GM19395 (cell line): ENCODE measurements at regions not wholly inside any gene's neighbourhood (a gene's known extent, or its start where the extent isn't known, plus 50 kb on each side); places are given as distances from the start of the nearest gene placed in this dataset.

Experiments
- ATAC-seq: cut with Tn5 transposase; IDR thresholded peaks from one replicate; pipeline ENCODE4 v1.9.1; 2021; ENCODE audit warnings: mild to moderate bottlenecking, moderate library complexity; ENCODE audit not compliant: unreplicated experiment

GRCh38 chr2:167534443-167534842 is 646.2 kb downstream of the XIRP2 start:
- ATAC-seq, result no peak

DNA sequence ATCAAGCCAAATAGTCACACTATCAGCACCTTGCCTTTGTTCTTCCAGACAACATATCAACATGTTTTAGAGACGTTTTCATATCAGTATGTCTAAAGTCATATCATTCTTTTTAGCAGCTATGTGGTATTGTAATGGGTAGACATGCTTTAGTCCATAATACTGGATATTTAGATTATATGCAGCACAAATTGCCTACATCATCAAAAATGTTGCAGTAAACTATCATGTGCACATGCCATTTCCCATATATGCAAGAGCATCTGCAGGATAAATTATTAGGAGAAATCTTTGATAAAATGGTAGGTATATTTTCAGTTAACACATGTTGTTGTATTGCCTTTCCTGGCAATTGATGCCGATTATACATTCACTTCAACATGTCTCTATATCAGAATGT is 636.5 kb downstream of the XIRP2 start:
- ATAC-seq, result no peak

- ATAC-seq, result no peak
These were observed 621.9 kb downstream of the XIRP2 start for GRCh38 chr2:167510071-167510759.

DNA sequence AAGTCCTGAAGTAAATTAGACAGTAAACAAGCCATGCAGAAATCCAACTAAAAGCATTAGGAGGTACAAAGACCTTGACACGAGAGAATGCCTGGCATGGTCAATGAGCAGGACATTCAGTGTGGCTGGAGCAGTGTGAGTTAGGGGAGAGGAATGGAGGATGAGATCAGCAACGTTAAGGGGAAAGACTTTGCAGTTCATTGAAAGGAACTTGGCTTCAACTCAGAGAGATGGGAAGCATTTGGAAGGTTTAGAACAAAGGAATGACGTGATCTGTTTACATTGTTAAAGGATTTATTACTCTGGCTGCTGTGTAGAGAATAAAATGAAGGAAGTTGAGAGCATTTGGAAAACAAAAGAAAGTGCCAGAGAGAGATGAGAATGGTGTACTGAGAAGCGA is 621.3 kb downstream of the XIRP2 start:
- no peak for ATAC-seq

- no peak for ATAC-seq
These were observed 620.4 kb downstream of the XIRP2 start for GRCh38 chr2:167508709-167509108.

GRCh38 chr2:167506395-167506794 is 618.1 kb downstream of the XIRP2 start:
- no peak for ATAC-seq

DNA sequence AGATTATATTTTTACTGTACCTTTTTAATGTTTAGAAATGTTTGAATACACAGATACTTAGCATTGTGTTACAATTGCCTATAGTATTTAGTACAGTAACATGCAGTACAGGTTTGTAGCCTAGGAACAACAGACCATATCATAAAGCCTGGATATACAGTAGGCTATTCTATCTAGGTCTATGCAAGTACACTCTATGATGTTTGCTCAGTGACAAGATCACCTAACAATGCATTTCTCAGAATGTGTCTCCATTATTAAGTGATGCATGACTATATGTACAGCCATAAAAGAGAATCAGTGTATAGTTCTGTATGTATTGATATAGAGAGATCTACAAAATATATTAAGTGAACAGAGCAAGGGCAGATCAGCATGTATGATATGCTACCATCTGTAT is 616.4 kb downstream of the XIRP2 start:
- ATAC-seq, result no peak

- ATAC-seq, result no peak
These were observed 615.8 kb downstream of the XIRP2 start for GRCh38 chr2:167504061-167504460.

- ATAC-seq, result no peak
These were observed 613.3 kb downstream of the XIRP2 start for GRCh38 chr2:167501618-167502017.

DNA sequence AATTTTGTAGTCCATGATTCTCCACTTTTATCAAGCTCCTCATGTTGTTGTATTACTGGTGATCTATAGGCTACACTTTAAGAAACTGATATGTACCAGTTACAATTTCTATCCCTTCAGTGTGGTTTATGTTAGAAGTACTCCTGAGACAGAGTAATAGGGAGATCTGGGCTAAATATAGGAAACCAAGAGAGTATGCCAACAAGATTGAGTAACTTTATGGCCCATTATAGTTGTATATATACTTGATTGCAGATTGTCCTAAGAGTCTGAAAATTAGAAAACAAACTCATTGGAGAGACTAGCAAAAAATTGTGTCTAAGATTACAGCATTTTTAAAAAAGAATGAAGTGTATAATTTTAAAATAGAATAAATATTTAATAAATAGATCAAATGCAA is 605.6 kb downstream of the XIRP2 start:
- ATAC-seq, result no peak

DNA sequence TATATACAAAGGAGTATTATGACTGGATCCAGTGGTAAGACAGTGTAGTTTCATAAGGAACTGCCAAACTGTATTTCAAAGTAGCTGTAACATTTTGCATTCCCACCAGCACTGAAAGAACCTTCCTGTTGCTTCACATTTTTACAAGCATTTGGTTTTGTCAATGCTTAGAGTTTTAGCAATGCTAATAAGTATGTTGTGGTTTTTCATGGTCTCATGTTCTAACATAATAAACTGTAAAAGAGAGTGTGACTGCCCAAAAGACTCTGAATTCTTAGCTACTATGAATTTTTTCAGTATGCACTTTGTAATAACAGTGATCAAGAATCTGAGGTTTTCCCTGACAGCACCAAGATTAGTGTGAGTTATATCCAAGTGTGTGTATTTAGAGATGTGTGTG is 604.2 kb downstream of the XIRP2 start:
- ATAC-seq, result no peak

DNA sequence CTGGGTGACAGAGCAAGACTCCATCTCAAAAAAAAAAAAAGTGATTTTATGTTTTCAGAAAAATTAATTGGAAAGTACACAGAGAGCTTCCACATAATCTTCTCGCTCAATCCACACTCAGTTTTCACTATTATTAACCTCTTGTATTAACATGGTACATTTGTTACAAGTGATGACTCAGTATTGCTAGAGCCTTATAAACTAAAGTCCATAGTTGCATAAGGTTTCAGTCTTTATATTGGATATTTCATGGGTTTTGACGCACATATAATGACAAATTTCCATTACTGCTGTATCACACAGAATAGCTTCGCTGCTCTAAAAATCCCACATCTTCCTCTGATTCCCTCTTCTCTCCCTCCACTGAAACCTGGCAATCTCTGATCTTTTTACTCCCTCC is 603.5 kb downstream of the XIRP2 start:
- no peak for ATAC-seq

GRCh38 chr2:167490455-167490854 is 602.2 kb downstream of the XIRP2 start:
- ATAC-seq, result no peak

DNA sequence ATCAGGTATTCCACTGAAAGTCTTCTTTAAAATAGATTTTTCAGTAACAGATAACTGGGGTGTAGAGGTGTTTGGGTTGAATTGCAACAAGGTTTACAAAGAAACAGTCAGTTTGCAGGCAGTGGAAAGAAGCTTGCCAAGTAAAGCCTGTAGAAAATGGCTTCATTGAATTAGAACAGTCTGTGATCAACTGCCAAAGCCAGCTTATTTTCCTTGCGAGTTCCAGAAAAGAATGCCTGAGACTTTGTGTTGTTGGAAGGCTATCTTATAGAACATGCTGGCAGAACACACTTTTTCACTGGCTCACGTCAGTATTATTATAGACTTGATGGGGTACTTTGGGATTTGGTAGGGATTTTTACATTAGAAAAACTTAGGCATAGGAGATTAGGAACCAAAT is 601.0 kb downstream of the XIRP2 start:
- no peak for ATAC-seq

- no peak for ATAC-seq
These were observed 599.4 kb downstream of the XIRP2 start for GRCh38 chr2:167487728-167488127.

GRCh38 chr2:167484875-167485274 is 596.6 kb downstream of the XIRP2 start:
- ATAC-seq, result no peak

DNA sequence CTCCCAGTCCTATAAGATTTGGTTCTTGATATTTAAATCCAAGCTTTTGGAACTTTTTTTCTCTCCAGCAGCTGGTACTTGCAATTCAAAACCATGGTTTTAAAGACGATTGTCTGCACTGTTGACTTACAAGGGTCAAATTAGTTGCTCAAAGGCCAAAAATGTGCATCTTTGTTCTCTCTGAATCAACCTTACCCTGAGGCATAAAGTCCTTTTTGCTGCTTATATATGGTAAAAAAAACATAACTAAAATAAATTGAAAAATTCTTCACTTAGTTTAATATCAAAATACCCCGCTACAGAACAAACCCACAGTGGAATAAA is 592.7 kb downstream of the XIRP2 start:
- ATAC-seq, result no peak

- no peak for ATAC-seq
These were observed 592.1 kb downstream of the XIRP2 start for GRCh38 chr2:167480232-167480985.

DNA sequence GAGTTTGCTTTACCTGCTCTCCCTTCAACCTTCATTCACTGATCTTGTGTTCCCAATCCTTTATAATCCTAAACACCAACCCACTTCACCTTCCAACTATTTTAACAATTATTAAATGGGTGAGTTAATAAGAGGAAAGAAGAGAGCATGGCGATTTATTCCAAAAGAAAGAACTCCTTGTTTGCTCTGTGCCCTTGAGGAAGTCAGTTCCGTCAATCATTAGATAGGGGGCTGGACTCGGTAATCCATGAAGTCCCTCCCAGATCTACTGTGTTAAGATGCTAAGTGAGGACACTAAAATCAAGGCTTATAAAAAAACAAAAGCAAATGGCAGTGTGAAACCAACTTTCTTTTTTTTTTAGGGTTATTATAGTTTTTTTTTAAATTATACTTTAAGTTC is 589.9 kb downstream of the XIRP2 start:
- no peak for ATAC-seq

DNA sequence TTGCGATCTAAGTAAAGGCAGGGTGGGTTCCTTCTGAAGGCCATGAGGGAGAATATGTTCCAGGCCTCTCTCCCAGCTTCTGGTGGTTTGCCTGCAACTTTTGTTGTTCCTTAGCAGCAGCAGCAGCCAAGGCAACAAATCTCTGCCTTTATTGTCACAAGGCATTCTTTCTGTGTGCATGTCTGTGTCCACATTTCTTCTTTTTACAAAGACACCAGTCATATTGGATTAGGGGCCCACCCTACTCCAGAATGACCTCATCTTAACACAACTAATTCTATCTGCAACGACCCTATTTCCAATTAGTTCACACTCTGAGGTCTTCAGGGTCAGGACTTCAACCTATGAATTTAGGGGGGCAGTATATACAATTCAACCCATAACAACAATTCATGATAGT is 587.5 kb downstream of the XIRP2 start:
- no peak for ATAC-seq

- peak; percentile 91 for ATAC-seq
These were observed 583.5 kb downstream of the XIRP2 start for GRCh38 chr2:167471734-167472133.

- ATAC-seq, result peak; percentile 71
These were observed 583.1 kb downstream of the XIRP2 start for GRCh38 chr2:167471332-167471731.

GRCh38 chr2:167462379-167462778 is 574.1 kb downstream of the XIRP2 start:
- no peak for ATAC-seq
